Activated CD4-positive, alpha-beta memory T cell treated with anti-CD3 and anti-CD28 coated beads for 36 hours (primary cell): ENCODE measurements at regions not wholly inside any gene's neighbourhood (a gene's known extent, or its start where the extent isn't known, plus 50 kb on each side); places are given as distances from the start of the nearest gene placed in this dataset.
"Not testable (repeated sequence)": the region's sequence is repeated elsewhere in the genome, so short reads cannot be mapped to it uniquely, and the experiment has no call there.

Experiments used
- CTCF ChIA-PET: fragments of 350-600 bp; sonication (Branson Sonifier 250); formaldehyde crosslinking; loops from one replicate; lab custom pipeline; 2021; ENCODE audit warnings: antibody characterized with exemption, inconsistent platforms; lab: Charles Lee
- POLR2A ChIA-PET: fragments of 350-600 bp; sonication (Branson Sonifier 250); formaldehyde crosslinking; loops from one replicate; lab custom pipeline; 2021; ENCODE audit warnings: antibody characterized with exemption; lab: Charles Lee
- DNase-seq: peaks from one replicate; pipeline ENCODE4 v3.0.0-alpha.2; 2020
- H3K27ac Mint-ChIP-seq: one replicate; pipeline ENCODE4 v1.8.0; 2021; ENCODE audit warnings: mixed read lengths
- H3K27me3 Mint-ChIP-seq: one replicate; pipeline ENCODE4 v1.8.0; 2021; ENCODE audit warnings: mixed read lengths
- H3K36me3 Mint-ChIP-seq: one replicate; pipeline ENCODE4 v1.8.0; 2021; ENCODE audit warnings: mixed read lengths
- H3K4me1 Mint-ChIP-seq: one replicate; pipeline ENCODE4 v1.8.0; 2021; ENCODE audit warnings: low read depth, mixed read lengths
- H3K4me3 Mint-ChIP-seq: one replicate; pipeline ENCODE4 v1.8.0; 2021; ENCODE audit warnings: mild to moderate bottlenecking, mixed read lengths
- H3K9me3 Mint-ChIP-seq: one replicate; pipeline ENCODE4 v1.8.0; 2021; ENCODE audit warnings: mixed read lengths
- intact Hi-C: fragments of 100-400 bp; cut with micrococcal nuclease; formaldehyde crosslinking; loops from one replicate; pipeline ENCODE4 v1.15.1; 2023

GRCh38 chr4:128686810-128687209 lies 122.7 kb upstream of the JADE1 start:
- no peak for DNase-seq

GRCh38 chr4:128686032-128686465 lies 123.5 kb upstream of the JADE1 start:
- H3K4me3 Mint-ChIP-seq: no peak overlapping the region
- CTCF ChIA-PET: no interaction called here
- POLR2A ChIA-PET: no interaction called here
- no peaks in the 10 kb centered on the region for H3K9me3 Mint-ChIP-seq
- no peaks in the 10 kb centered on the region for H3K4me1 Mint-ChIP-seq
- peaks cover 8% of the 10 kb centered on the region for H3K27me3 Mint-ChIP-seq
- intact Hi-C loops: no loop called here
- no peak overlapping the region for H3K27ac Mint-ChIP-seq
- no peak for DNase-seq
- H3K36me3 Mint-ChIP-seq: no peaks in the 10 kb centered on the region

More at GRCh38 chr4:128686810-128687209, 122.7 kb upstream of the JADE1 start:
- ChIA-PET CTCF (no interaction called here), POLR2A (no interaction called here)
- Mint-ChIP-seq H3K27me3 (peaks cover 8% of the 10 kb centered on the region), H3K36me3 (no peaks in the 10 kb centered on the region), H3K4me3 (no peak overlapping the region), H3K27ac (no peak overlapping the region), H3K4me1 (no peaks in the 10 kb centered on the region), H3K9me3 (no peaks in the 10 kb centered on the region)
- intact Hi-C loops: no loop called here

DNA sequence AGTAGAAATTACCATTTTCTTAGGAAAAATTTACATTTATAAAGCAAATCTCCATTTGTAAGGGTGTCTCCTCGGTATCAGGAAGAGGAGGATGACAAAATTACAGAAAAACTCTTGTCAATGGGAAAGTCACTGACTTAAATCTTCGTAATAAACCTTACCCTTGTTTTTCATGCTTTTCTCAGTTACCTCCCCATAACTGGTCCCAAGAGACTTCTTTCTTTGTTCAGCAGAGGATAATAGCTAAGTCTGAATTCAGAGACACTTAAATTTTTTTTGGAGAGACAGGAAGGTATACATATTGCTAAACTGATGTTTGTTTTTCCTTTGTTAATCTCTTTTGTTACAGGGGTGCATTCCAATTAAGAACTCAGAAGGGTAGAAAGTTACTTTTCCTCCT lies 125.5 kb upstream of the JADE1 start:
- intact Hi-C loops: no loop called here
- no peak overlapping the region for H3K4me3 Mint-ChIP-seq
- POLR2A ChIA-PET: no interaction called here

DNA sequence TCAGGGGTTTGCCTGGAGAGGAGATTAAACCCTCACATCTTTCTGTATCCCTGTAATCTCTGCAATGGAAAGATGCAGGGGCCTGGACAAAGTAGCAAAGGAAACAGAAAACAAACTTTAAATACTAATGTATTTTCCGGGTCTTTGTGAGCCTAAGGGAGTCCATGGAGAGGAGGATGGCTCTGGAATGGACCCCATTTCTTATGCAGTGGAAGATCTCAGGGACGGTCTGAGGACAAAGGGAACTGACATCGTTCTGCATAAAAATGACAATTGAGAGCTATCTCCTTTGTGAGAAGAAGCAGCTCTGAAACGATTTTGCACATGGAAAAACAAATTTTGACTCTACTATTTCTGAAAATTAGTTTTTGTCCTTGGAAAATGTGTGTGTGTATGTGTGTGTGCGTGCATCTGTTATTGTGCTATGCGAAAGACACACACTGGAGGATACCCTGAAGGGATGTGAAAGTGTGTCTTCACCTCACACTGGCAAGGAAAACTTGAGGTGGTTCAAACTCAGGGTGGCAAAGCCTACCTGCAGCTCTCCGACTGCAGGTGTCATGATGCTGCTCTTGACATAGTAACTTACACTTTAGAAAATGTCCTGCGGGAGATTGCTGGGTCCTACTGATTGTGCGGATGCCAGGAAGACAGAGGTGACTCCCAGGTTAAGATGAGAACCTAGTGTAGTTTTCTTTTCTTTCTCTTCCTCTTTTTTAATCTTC lies 126.4 kb upstream of the JADE1 start:
- CTCF ChIA-PET: no interaction called here
- Mint-ChIP-seq H3K4me1 (no peaks in the 10 kb centered on the region), H3K36me3 (no peaks in the 10 kb centered on the region), H3K27ac (no peak overlapping the region), H3K27me3 (peaks cover 10% of the 10 kb centered on the region), H3K4me3 (no peak overlapping the region), H3K9me3 (no peaks in the 10 kb centered on the region)
- no peak for DNase-seq
- POLR2A ChIA-PET: no interaction called here
- intact Hi-C loops: no loop called here

More for the DNA sequence above, 125.5 kb upstream of the JADE1 start:
- Mint-ChIP-seq H3K36me3 (no peaks in the 10 kb centered on the region), H3K27ac (no peak overlapping the region), H3K27me3 (peaks cover 8% of the 10 kb centered on the region), H3K4me1 (no peaks in the 10 kb centered on the region), H3K9me3 (no peaks in the 10 kb centered on the region)
- DNase-seq: no peak
- CTCF ChIA-PET: no interaction called here

DNA sequence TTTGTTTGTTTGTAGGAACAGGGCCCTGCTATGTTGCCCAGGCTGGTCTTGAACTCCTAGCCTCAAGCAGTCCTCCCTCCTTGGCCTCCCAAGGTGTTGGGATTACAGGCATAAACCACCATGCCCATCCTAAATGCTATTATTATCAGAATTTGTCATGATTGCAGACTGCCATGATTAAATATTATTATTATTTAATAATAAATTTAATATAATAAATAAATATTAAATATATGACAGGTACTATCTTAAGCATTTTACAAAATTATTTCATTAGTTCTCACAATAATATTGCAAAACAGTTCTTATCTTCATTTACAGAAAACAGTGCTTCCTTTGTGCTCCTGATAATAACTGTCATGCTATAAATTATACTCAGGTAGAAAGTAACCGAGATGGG lies 133.4 kb upstream of the JADE1 start:
- CTCF ChIA-PET: no interaction called here
- no peaks in the 10 kb centered on the region for H3K36me3 Mint-ChIP-seq

GRCh38 chr4:128675083-128675482 lies 134.4 kb upstream of the JADE1 start:
- Mint-ChIP-seq H3K27me3 (peaks cover 3% of the 10 kb centered on the region), H3K4me1 (peaks cover 2% of the 10 kb centered on the region), H3K4me3 (no peak overlapping the region), H3K27ac (no peak overlapping the region), H3K9me3 (no peaks in the 10 kb centered on the region), H3K36me3 (no peaks in the 10 kb centered on the region)
- POLR2A ChIA-PET: no interaction called here
- CTCF ChIA-PET: no interaction called here
- intact Hi-C loops: loop anchor here (10.0 kb wide), 1 partner anchor 100 kb away; no protein-coding TSS in a partner anchor
- no peak for DNase-seq

More for the DNA sequence above, 133.4 kb upstream of the JADE1 start:
- DNase-seq: no peak
- no peaks in the 10 kb centered on the region for H3K9me3 Mint-ChIP-seq
- H3K27me3 Mint-ChIP-seq: peaks cover 3% of the 10 kb centered on the region
- peaks cover 2% of the 10 kb centered on the region for H3K4me1 Mint-ChIP-seq
- POLR2A ChIA-PET: no interaction called here
- H3K4me3 Mint-ChIP-seq: no peak overlapping the region
- intact Hi-C loops: loop anchor here (10.0 kb wide), 1 partner anchor 101 kb away; no protein-coding TSS in a partner anchor
- no peak overlapping the region for H3K27ac Mint-ChIP-seq

GRCh38 chr4:128673159-128673558 lies 136.3 kb upstream of the JADE1 start:
- H3K27ac Mint-ChIP-seq, DNase-seq, H3K9me3 Mint-ChIP-seq, H3K27me3 Mint-ChIP-seq, H3K4me1 Mint-ChIP-seq, CTCF ChIA-PET, POLR2A ChIA-PET, H3K36me3 Mint-ChIP-seq, H3K4me3 Mint-ChIP-seq: not testable (repeated sequence)
- intact Hi-C loops: loop anchor here (10.0 kb wide), 1 partner anchor 98 kb away; no protein-coding TSS in a partner anchor

DNA sequence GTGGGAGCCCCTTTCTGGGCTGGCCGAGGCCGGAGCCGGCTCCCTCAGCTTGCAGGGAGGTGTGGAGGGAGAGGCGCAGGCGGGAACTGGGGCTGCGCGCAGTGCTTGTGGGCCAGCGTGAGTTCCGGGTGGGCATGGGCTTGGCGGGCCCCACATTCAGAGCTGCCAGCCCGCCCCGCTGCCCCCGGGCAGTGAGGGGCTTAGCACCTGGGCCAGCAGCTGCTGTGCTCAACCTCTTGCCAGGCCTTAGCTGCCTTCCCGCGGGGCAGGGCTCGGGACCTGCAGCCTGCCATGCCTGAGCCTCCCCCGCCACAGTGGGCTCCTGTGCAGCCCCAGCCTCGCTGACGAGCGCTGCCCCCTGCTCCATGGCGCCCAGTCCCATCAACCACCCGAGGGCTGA lies 136.9 kb upstream of the JADE1 start:
- H3K36me3 Mint-ChIP-seq, H3K4me3 Mint-ChIP-seq, DNase-seq, POLR2A ChIA-PET, H3K4me1 Mint-ChIP-seq, H3K9me3 Mint-ChIP-seq, H3K27ac Mint-ChIP-seq, CTCF ChIA-PET, H3K27me3 Mint-ChIP-seq: not testable (repeated sequence)
- intact Hi-C loops: loop anchor here (10.0 kb wide), 1 partner anchor 98 kb away; no protein-coding TSS in a partner anchor

DNA sequence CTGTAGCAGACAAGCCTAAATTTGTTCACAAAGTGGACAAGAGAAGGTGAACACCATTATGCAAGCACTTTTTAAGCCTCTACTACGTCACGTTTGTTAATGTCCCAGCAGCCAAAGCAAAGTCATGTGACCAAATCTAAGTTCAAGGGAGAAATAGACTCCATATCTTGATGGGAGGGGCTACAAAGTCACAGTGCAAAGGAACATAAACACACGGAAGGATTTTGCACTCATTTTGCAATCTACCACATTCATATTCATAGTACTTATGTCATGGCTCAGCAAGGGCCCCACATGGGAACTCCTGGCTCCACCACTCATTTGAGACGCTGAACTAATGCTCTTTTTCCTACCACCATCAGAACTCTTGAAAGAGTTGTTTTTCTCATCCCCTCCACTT lies 139.0 kb upstream of the JADE1 start:
- peak; percentile 15 for DNase-seq
- H3K4me3 Mint-ChIP-seq: no peak overlapping the region
- peaks cover 2% of the 10 kb centered on the region for H3K4me1 Mint-ChIP-seq
- no peaks in the 10 kb centered on the region for H3K36me3 Mint-ChIP-seq
- H3K9me3 Mint-ChIP-seq: no peaks in the 10 kb centered on the region
- intact Hi-C loops: loop anchor here (10.0 kb wide), 1 partner anchor 96 kb away; no protein-coding TSS in a partner anchor
- CTCF ChIA-PET: no interaction called here
- POLR2A ChIA-PET: no interaction called here
- no peaks in the 10 kb centered on the region for H3K27me3 Mint-ChIP-seq
- peak overlapping the region; percentile 15 for H3K27ac Mint-ChIP-seq

GRCh38 chr4:128668566-128668965 lies 140.9 kb upstream of the JADE1 start:
- Mint-ChIP-seq H3K27me3 (no peaks in the 10 kb centered on the region), H3K4me3 (no peak overlapping the region), H3K9me3 (no peaks in the 10 kb centered on the region), H3K36me3 (no peaks in the 10 kb centered on the region), H3K4me1 (peaks cover under 1% of the 10 kb centered on the region), H3K27ac (no peak overlapping the region)
- ChIA-PET CTCF (no interaction called here), POLR2A (no interaction called here)
- DNase-seq: no peak
- intact Hi-C loops: no loop called here

DNA sequence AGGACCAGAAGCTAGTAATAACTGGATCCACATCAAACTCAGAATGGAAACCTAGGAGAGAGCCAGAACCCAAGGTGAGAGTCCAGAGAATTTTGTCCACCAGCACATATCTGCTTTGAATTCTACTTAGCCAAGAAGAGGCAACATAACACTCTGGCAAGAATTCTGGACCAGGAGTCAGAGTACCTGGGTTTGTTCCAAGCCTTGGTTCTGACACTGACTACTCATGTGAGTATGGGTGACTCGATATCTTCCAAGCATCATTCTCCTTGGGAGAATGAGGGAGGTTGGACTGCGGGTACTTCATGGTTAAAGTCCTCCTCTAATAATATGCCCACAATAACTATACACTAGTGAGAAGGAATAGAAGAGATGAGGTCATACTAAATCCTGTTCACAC lies 144.0 kb upstream of the JADE1 start:
- Mint-ChIP-seq H3K27ac (no peak overlapping the region), H3K4me1 (peaks cover 9% of the 10 kb centered on the region), H3K27me3 (no peaks in the 10 kb centered on the region), H3K4me3 (no peak overlapping the region), H3K9me3 (no peaks in the 10 kb centered on the region), H3K36me3 (no peaks in the 10 kb centered on the region)
- CTCF ChIA-PET: no interaction called here
- intact Hi-C loops: no loop called here
- POLR2A ChIA-PET: no interaction called here
- DNase-seq: no peak

GRCh38 chr4:128663325-128663724 lies 146.2 kb upstream of the JADE1 start:
- Mint-ChIP-seq H3K36me3 (no peaks in the 10 kb centered on the region), H3K4me3 (no peak overlapping the region), H3K9me3 (no peaks in the 10 kb centered on the region), H3K27ac (no peak overlapping the region), H3K4me1 (peaks cover 9% of the 10 kb centered on the region), H3K27me3 (no peaks in the 10 kb centered on the region)
- ChIA-PET CTCF (no interaction called here), POLR2A (no interaction called here)
- DNase-seq: peak; percentile 19
- intact Hi-C loops: no loop called here

DNA sequence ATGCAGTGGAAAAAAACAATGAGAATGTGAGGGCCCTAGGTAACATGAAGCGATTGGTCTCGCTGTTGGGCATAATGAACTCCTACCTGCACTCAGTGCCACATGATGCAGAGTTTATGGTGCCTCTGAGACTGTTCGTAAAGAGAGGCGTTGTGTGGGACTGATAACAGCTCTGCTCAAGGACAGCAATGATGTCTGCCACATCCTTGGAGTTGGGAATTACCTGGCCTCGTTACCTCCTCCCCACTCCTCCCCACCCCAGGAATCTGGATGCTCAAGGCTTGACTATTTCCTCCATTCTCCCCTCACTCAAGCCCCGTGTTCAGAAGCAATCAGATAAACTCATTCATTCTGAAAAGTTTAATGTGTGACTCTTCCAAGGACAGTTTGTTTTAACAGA lies 148.0 kb upstream of the JADE1 start:
- intact Hi-C loops: no loop called here
- DNase-seq: no peak
- Mint-ChIP-seq H3K4me1 (peaks cover 9% of the 10 kb centered on the region), H3K36me3 (no peaks in the 10 kb centered on the region), H3K27me3 (peaks cover under 1% of the 10 kb centered on the region), H3K9me3 (no peaks in the 10 kb centered on the region), H3K27ac (no peak overlapping the region), H3K4me3 (no peak overlapping the region)
- ChIA-PET CTCF (no interaction called here), POLR2A (no interaction called here)
